A549 (cell line): ENCODE measurements at regions not wholly inside any gene's neighbourhood (a gene's known extent, or its start where the extent isn't known, plus 50 kb on each side); places are given as distances from the start of the nearest gene placed in this dataset.

Experiments
- ATAC-seq, 2 experiments: fragments of 200-7000 bp in 1 of 2; fragments of >200 bp in 1 of 2; cut with Nextera tagmentation in 1 of 2; cut with Tn5 transposase in 1 of 2; 3 replicates each; pipeline versions ENCODE4 v1.8.0 to v1.9.1; 2018 to 2020; ENCODE audit warnings: mild to moderate bottlenecking in 1 of 2, moderate library complexity in 1 of 2
- CTCF ChIA-PET: fragments of 300-600 bp; sonication (Branson Sonifier 250); formaldehyde crosslinking; extraction: SDS; loops from one replicate; lab custom pipeline; 2021; ENCODE audit warnings: antibody characterized with exemption, inconsistent platforms; lab: Yijun Ruan, JAX
- POLR2A ChIA-PET: fragments of 350-600 bp; formaldehyde crosslinking; extraction: SDS; loops from one replicate; lab custom pipeline; 2021; ENCODE audit warnings: antibody characterized with exemption, inconsistent platforms; lab: Yijun Ruan, JAX
- DNase-seq, 2 experiments: peaks; one replicate each; pipeline versions ENCODE4 v3.0.0 to v3.0.0-alpha.2; 2011 to 2016; ENCODE audit warnings: low read depth in 1 of 2, low spot score in 1 of 2
- FAIRE-seq: peaks from 2 replicates; lab custom pipeline; 2011; peaks lifted over from hg19 to GRCh38; lab: Jason Lieb, UNC
- H3K27ac ChIP-seq, 2 experiments: fragments of >200 bp; sonication (Bioruptor Twin); formaldehyde crosslinking; 3 replicates each; pipeline ENCODE4 v1.5.1; 2016 to 2017
- H3K4me1 ChIP-seq: fragments of >200 bp; sonication (Bioruptor Twin); formaldehyde crosslinking; 3 replicates; pipeline ENCODE4 v1.6.1; 2016
- H3K4me2 ChIP-seq: fragments of >200 bp; sonication (Bioruptor Twin); formaldehyde crosslinking; 3 replicates; pipeline ENCODE4 v1.6.1; 2016
- H3K4me3 ChIP-seq: fragments of >200 bp; sonication (Bioruptor Twin); formaldehyde crosslinking; 3 replicates; pipeline ENCODE4 v1.5.1; 2016
- H3K9me3 ChIP-seq: fragments of >200 bp; sonication (Bioruptor Twin); formaldehyde crosslinking; 3 replicates; pipeline ENCODE4 v1.6.1; 2016
- ATOH8 ChIP-seq: fragments of 250-450 bp; sonication (Bioruptor Pico); IDR thresholded peaks from 2 replicates; pipeline ENCODE4 v1.5.0; 2020; ENCODE audit warnings: low read depth, mild to moderate bottlenecking, moderate library complexity
- CBX2 ChIP-seq: fragments of 200-600 bp; sonication (generic); IDR thresholded peaks from 2 replicates; pipeline ENCODE4 v1.6.1; 2016; ENCODE audit warnings: low read depth, mild to moderate bottlenecking, borderline replicate concordance
- CEBPB ChIP-seq, 2 experiments: fragments of >200 bp in 1 of 2; sonication (Bioruptor Twin) in 1 of 2; formaldehyde crosslinking in 1 of 2; IDR thresholded peaks; 2 replicates each; pipeline ENCODE4 v1.6.1; 2012 to 2016
- CHD2 ChIP-seq: fragments of 150-350 bp; IDR thresholded peaks from 2 replicates; pipeline ENCODE4 v1.6.1; 2014; ENCODE audit warnings: low read length; ENCODE audit not compliant: partially characterized antibody
- CHD4 ChIP-seq: fragments of 200-600 bp; sonication (generic); IDR thresholded peaks from 2 replicates; pipeline ENCODE4 v1.6.1; 2016; ENCODE audit warnings: antibody characterized with exemption, mild to moderate bottlenecking, borderline replicate concordance
- EHF ChIP-seq: fragments of 250-450 bp; sonication (Bioruptor Pico); IDR thresholded peaks from 2 replicates; pipeline ENCODE4 v1.5.0; 2020; ENCODE audit warnings: mild to moderate bottlenecking
- EHMT2 ChIP-seq: fragments of 200-600 bp; sonication (generic); IDR thresholded peaks from 2 replicates; pipeline ENCODE4 v1.6.1; 2016; ENCODE audit warnings: antibody characterized with exemption, low read depth, mild to moderate bottlenecking, moderate library complexity
- EP300 ChIP-seq, 2 experiments: fragments of >200 bp; sonication (Bioruptor Twin); formaldehyde crosslinking; IDR thresholded peaks; 2 replicates in 1 of 2; 3 replicates in 1 of 2; pipeline ENCODE4 v1.6.1; 2016 to 2017
- FOSB ChIP-seq: fragments of 250-450 bp; sonication (Bioruptor Pico); IDR thresholded peaks from 2 replicates; pipeline ENCODE4 v1.5.0; 2020; ENCODE audit warnings: mild to moderate bottlenecking, moderate library complexity
- FOSL2 ChIP-seq, 2 experiments: fragments of 450-650 bp in 1 of 2; fragments of >200 bp in 1 of 2; sonication (Bioruptor Twin) in 1 of 2; formaldehyde crosslinking; IDR thresholded peaks; 2 replicates each; pipeline versions ENCODE4 v1.5.0 to v1.6.1; 2016 to 2020; ENCODE audit warnings: mild to moderate bottlenecking in 1 of 2, moderate library complexity in 1 of 2
- HDAC2 ChIP-seq: fragments of 200-600 bp; sonication (generic); IDR thresholded peaks from 2 replicates; pipeline ENCODE4 v1.6.1; 2016
- JUNB ChIP-seq: fragments of >200 bp; sonication (Bioruptor Twin); formaldehyde crosslinking; IDR thresholded peaks from 2 replicates; pipeline ENCODE4 v1.6.1; 2016
- KDM1A ChIP-seq: fragments of 200-600 bp; sonication (generic); IDR thresholded peaks from 2 replicates; pipeline ENCODE4 v1.6.1; 2016; ENCODE audit warnings: low read depth, mild to moderate bottlenecking
- MAFK ChIP-seq: fragments of 450-650 bp; IDR thresholded peaks from 2 replicates; pipeline ENCODE4 v1.6.1; 2014; ENCODE audit not compliant: partially characterized antibody
- POLR2A ChIP-seq: IDR thresholded peaks from 2 replicates; pipeline ENCODE4 v1.6.1; 2012; ENCODE audit warnings: mild to moderate bottlenecking, low read length
- RARB ChIP-seq: fragments of 250-450 bp; sonication (Bioruptor Pico); IDR thresholded peaks from 2 replicates; pipeline ENCODE4 v1.8.0; 2021; ENCODE audit warnings: mild to moderate bottlenecking, moderate library complexity
- REST ChIP-seq: fragments of 200-600 bp; sonication (generic); IDR thresholded peaks from 2 replicates; pipeline ENCODE4 v1.6.1; 2016; ENCODE audit warnings: antibody characterized with exemption, mild to moderate bottlenecking, moderate library complexity
- RFX5 ChIP-seq: fragments of 450-650 bp; IDR thresholded peaks from 2 replicates; pipeline ENCODE4 v1.7.1; 2014; ENCODE audit warnings: antibody characterized with exemption, mild to moderate bottlenecking, moderate library complexity
- SREBF2 ChIP-seq: fragments of 450-650 bp; IDR thresholded peaks from 2 replicates; pipeline ENCODE4 v1.6.1; 2014; ENCODE audit warnings: mild to moderate bottlenecking, moderate library complexity
- TFCP2L1 ChIP-seq: fragments of 250-450 bp; sonication (Bioruptor Pico); IDR thresholded peaks from 2 replicates; pipeline ENCODE4 v1.5.0; 2021; ENCODE audit warnings: mild to moderate bottlenecking
- ZNF302 ChIP-seq: fragments of 250-450 bp; sonication (Bioruptor Pico); IDR thresholded peaks from 2 replicates; pipeline ENCODE4 v1.9.0; 2021; ENCODE audit warnings: inconsistent platforms, mild to moderate bottlenecking, moderate library complexity
- ZSCAN20 ChIP-seq: fragments of 250-450 bp; sonication (Bioruptor Pico); IDR thresholded peaks from 2 replicates; pipeline ENCODE4 v1.8.0; 2022; ENCODE audit warnings: mild to moderate bottlenecking, moderate library complexity
- WGBS: methylation state at CpG from one replicate; pipeline ENCODE4 v1.1.6; 2017; ENCODE audit errors: missing lambda C conversion rate; 5-methylcytosine and 5-hydroxymethylcytosine counted together
- TF ChIP-seq, protein P1 (sequence below): IDR thresholded peaks from 2 replicates; pipeline ENCODE4 v1.6.1; 2012
- TF ChIP-seq, protein P2 (sequence below): fragments of >200 bp; sonication (Bioruptor Twin); formaldehyde crosslinking; IDR thresholded peaks from 2 replicates; pipeline ENCODE4 v1.6.1; 2016

- POLR2A ChIA-PET, result no interaction called here
- Histone ChIP-seq H3K27ac (no peak overlapping the region), H3K4me3 (no peak overlapping the region), H3K4me2 (no peak overlapping the region), H3K9me3 (no peaks in the 10 kb centered on the region), H3K4me1 (no peaks in the 10 kb centered on the region)
- no peak for TF ChIP-seq EHMT2
- TF ChIP-seq JUNB, result no peak
- no peak for TF ChIP-seq FOSL2 (IDR thresholded peaks at IDR 0.05)
- no peak for TF ChIP-seq FOSL2 (CRISPR knock-in tag; IDR thresholded peaks at IDR 0.05)
- no peak for TF ChIP-seq MAFK
- TF ChIP-seq SREBF2, result no peak
- TF ChIP-seq, protein P1, sequence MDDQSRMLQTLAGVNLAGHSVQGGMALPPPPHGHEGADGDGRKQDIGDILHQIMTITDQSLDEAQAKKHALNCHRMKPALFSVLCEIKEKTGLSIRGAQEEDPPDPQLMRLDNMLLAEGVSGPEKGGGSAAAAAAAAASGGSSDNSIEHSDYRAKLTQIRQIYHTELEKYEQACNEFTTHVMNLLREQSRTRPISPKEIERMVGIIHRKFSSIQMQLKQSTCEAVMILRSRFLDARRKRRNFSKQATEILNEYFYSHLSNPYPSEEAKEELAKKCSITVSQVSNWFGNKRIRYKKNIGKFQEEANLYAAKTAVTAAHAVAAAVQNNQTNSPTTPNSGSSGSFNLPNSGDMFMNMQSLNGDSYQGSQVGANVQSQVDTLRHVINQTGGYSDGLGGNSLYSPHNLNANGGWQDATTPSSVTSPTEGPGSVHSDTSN, result no peak
- no peak for TF ChIP-seq CBX2
- TF ChIP-seq CHD4, result no peak
- no peak for TF ChIP-seq CHD2
- TF ChIP-seq HDAC2, result no peak
- TF ChIP-seq KDM1A, result no peak
- TF ChIP-seq POLR2A, result no peak
- no peak for TF ChIP-seq EP300 (IDR thresholded peaks at IDR 0.05)
- TF ChIP-seq ZNF302 (CRISPR knock-in tag), result no peak
- TF ChIP-seq EHF (CRISPR knock-in tag), result no peak
- no peak for ATAC-seq
- 93% methylated on average over 10 of the region's 10 CpGs for WGBS
- DNase-seq, result no peak
- CTCF ChIA-PET, result interaction anchor here (1.2 to 2.1 kb wide), 2 partner anchors 37 to 97 kb away, joined by 4 read pairs; no protein-coding TSS in a partner anchor
- no peak for FAIRE-seq
Measured at GRCh38 chr11:70851907-70852306, 400.5 kb downstream of the SHANK2 start.

DNA sequence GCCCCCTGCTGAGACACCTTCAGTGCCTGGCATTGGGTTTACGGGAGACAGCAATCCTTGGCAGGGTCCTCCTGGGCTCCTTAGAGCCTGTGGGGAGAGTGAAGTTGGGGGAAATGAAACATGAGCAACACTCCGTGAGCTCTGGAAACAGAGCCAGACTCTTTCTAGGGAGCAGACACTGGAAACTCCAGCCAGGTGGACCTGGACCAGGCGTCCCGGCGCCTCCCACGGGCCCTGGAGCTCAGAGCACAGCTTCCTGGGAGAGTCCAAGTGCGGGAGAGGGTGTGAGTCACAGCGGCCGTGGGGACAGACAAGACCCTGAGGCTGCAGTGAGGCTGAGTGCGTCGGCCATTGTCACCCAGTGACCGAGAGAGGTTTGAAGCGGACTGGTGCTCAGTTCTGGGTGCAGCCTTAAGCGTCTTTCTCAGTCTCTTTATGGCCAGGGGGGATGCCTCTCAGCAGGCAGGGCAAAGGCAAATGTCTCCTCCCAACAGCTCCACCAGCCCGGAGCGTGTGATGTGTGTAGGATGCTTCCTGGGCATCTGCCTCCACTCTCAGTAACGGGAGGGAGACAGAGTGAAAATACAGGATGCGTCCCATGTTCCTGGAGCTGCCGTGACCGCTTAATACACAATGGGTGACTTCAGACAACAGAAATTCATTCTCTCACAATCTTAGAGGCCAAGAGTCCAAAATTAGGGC is 399.2 kb downstream of the SHANK2 start:
- no peak overlapping the region for H3K4me3 ChIP-seq
- WGBS, result 93% methylated on average over 19 of the region's 20 CpGs
- H3K9me3 ChIP-seq, result no peaks in the 10 kb centered on the region
- no peak for FAIRE-seq
- no peaks in the 10 kb centered on the region for H3K4me1 ChIP-seq
- TF ChIP-seq POLR2A (no peak), CBX2 (no peak), ATOH8 (CRISPR knock-in tag) (no peak), REST (no peak), FOSB (CRISPR knock-in tag) (no peak), ZSCAN20 (CRISPR knock-in tag) (no peak), RFX5 (no peak), RARB (CRISPR knock-in tag) (no peak), CHD2 (no peak), TFCP2L1 (CRISPR knock-in tag) (no peak), SREBF2 (no peak), CEBPB (IDR thresholded peaks at IDR 0.05) (no peak)
- TF ChIP-seq, protein P2, sequence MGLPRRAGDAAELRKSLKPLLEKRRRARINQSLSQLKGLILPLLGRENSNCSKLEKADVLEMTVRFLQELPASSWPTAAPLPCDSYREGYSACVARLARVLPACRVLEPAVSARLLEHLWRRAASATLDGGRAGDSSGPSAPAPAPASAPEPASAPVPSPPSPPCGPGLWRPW, result no peak
- H3K4me2 ChIP-seq, result no peak overlapping the region
- no peak overlapping the region for H3K27ac ChIP-seq
- no peak for DNase-seq
- POLR2A ChIA-PET, result no interaction called here
- CTCF ChIA-PET, result interaction anchor here (2.1 kb wide), 1 partner anchor 99 kb away, joined by 4 read pairs; no protein-coding TSS in a partner anchor
- no peak for ATAC-seq
